Activated B cell treated with CpG ODN at 0.5 μM for 24 hours (primary cell): ENCODE measurements at regions not wholly inside any gene's neighbourhood (a gene's known extent, or its start where the extent isn't known, plus 50 kb on each side); places are given as distances from the start of the nearest gene placed in this dataset.

Source experiments
- ATAC-seq: fragments of 200-7000 bp; cut with Tn5 transposase; one replicate; pipeline ENCODE4 v1.10.0; 2021; ENCODE audit warnings: low read depth, mild to moderate bottlenecking, moderate library complexity
- CTCF ChIA-PET: fragments of 350-600 bp; sonication (Branson Sonifier 250); formaldehyde crosslinking; loops from one replicate; lab custom pipeline; 2021; ENCODE audit warnings: antibody characterized with exemption; lab: Charles Lee
- POLR2A ChIA-PET: fragments of 350-600 bp; sonication (Branson Sonifier 250); formaldehyde crosslinking; loops from one replicate; lab custom pipeline; 2021; ENCODE audit warnings: antibody characterized with exemption; lab: Charles Lee
- DNase-seq: peaks from one replicate; pipeline ENCODE4 v3.0.0; 2022
- H3K27ac Mint-ChIP-seq: one replicate; pipeline ENCODE4 v1.8.0; 2020; ENCODE audit warnings: mixed read lengths
- H3K27me3 Mint-ChIP-seq: one replicate; pipeline ENCODE4 v1.8.0; 2021; ENCODE audit warnings: mixed read lengths
- H3K36me3 Mint-ChIP-seq: one replicate; pipeline ENCODE4 v1.8.0; 2021; ENCODE audit warnings: low read depth, mixed read lengths
- H3K4me1 Mint-ChIP-seq: one replicate; pipeline ENCODE4 v1.8.0; 2021; ENCODE audit warnings: mixed read lengths
- H3K4me3 Mint-ChIP-seq: one replicate; pipeline ENCODE4 v1.8.0; 2020; ENCODE audit warnings: mild to moderate bottlenecking, mixed read lengths
- H3K9me3 Mint-ChIP-seq: one replicate; pipeline ENCODE4 v1.8.0; 2020; ENCODE audit warnings: mixed read lengths
- CTCF ChIP-seq: fragments of 200-600 bp; IDR thresholded peaks from one replicate; pipeline ENCODE4 v1.8.0; 2022; ENCODE audit warnings: antibody characterized with exemption, mild to moderate bottlenecking
- intact Hi-C: fragments of 100-400 bp; cut with micrococcal nuclease; formaldehyde crosslinking; loops from one replicate; pipeline ENCODE4 v1.15.1; 2024

GRCh38 chr5:167863883-167864282 is 427.6 kb upstream of the WWC1 start:
- H3K36me3 Mint-ChIP-seq = no peaks in the 10 kb centered on the region
- no peaks in the 10 kb centered on the region for H3K4me1 Mint-ChIP-seq
- no peak overlapping the region for H3K27ac Mint-ChIP-seq
- ChIA-PET CTCF (no interaction called here), POLR2A (interaction anchor here (0.7 kb wide), 1 partner anchor 62 kb away, joined by 3 read pairs; no protein-coding TSS in a partner anchor)
- no peaks in the 10 kb centered on the region for H3K27me3 Mint-ChIP-seq
- H3K9me3 Mint-ChIP-seq = peaks cover 8% of the 10 kb centered on the region
- ATAC-seq (no peak), DNase-seq (no peak)
- H3K4me3 Mint-ChIP-seq = no peak overlapping the region
- TF ChIP-seq CTCF = no peak
- intact Hi-C loops = no loop called here

GRCh38 chr5:167864801-167865200 is 426.6 kb upstream of the WWC1 start:
- Mint-ChIP-seq H3K4me1 (no peaks in the 10 kb centered on the region), H3K27ac (no peak overlapping the region), H3K9me3 (peaks cover 8% of the 10 kb centered on the region), H3K36me3 (no peaks in the 10 kb centered on the region), H3K27me3 (no peaks in the 10 kb centered on the region), H3K4me3 (no peak overlapping the region)
- POLR2A ChIA-PET = no interaction called here
- TF ChIP-seq CTCF = no peak
- CTCF ChIA-PET = no interaction called here
- intact Hi-C loops = no loop called here
- DNase-seq = no peak
- no peak for ATAC-seq

GRCh38 chr5:167866797-167867196 is 424.6 kb upstream of the WWC1 start:
- Mint-ChIP-seq H3K27ac (no peak overlapping the region), H3K4me1 (no peaks in the 10 kb centered on the region), H3K36me3 (no peaks in the 10 kb centered on the region), H3K27me3 (no peaks in the 10 kb centered on the region), H3K4me3 (no peak overlapping the region), H3K9me3 (peaks cover 5% of the 10 kb centered on the region)
- intact Hi-C loops = no loop called here
- ChIA-PET POLR2A (no interaction called here), CTCF (no interaction called here)
- DNase-seq (no peak), ATAC-seq (no peak)
- no peak for TF ChIP-seq CTCF

- intact Hi-C loops = no loop called here
- Mint-ChIP-seq H3K9me3 (peaks cover 5% of the 10 kb centered on the region), H3K4me1 (no peaks in the 10 kb centered on the region), H3K36me3 (no peaks in the 10 kb centered on the region), H3K27me3 (no peaks in the 10 kb centered on the region), H3K4me3 (no peak overlapping the region), H3K27ac (no peak overlapping the region)
- no peak for ATAC-seq
- ChIA-PET CTCF (no interaction called here), POLR2A (no interaction called here)
- DNase-seq = no peak
- no peak for TF ChIP-seq CTCF
Observed at GRCh38 chr5:167867281-167867680, 424.2 kb upstream of the WWC1 start.

- CTCF ChIA-PET = no interaction called here
- H3K9me3 Mint-ChIP-seq = peaks cover 7% of the 10 kb centered on the region
- intact Hi-C loops = no loop called here
- no peak for TF ChIP-seq CTCF
- no peaks in the 10 kb centered on the region for H3K4me1 Mint-ChIP-seq
- DNase-seq = no peak
- no peaks in the 10 kb centered on the region for H3K27me3 Mint-ChIP-seq
- H3K4me3 Mint-ChIP-seq = no peak overlapping the region
- H3K27ac Mint-ChIP-seq = no peak overlapping the region
- ATAC-seq = no peak
- POLR2A ChIA-PET = no interaction called here
- H3K36me3 Mint-ChIP-seq = no peaks in the 10 kb centered on the region
Observed at GRCh38 chr5:167869125-167869524, 422.3 kb upstream of the WWC1 start.
